ENCODE measurements at regions not wholly inside any gene's neighbourhood (a gene's known extent, or its start where the extent isn't known, plus 50 kb on each side); places are given as distances from the start of the nearest gene placed in this dataset.

- DNase-seq, result no peak
These were observed 151.2 kb upstream of the TNR start for GRCh38 chr1:175894581-175894980.

- no peak for DNase-seq
These were observed 149.8 kb upstream of the TNR start for GRCh38 chr1:175893192-175893591.

DNA sequence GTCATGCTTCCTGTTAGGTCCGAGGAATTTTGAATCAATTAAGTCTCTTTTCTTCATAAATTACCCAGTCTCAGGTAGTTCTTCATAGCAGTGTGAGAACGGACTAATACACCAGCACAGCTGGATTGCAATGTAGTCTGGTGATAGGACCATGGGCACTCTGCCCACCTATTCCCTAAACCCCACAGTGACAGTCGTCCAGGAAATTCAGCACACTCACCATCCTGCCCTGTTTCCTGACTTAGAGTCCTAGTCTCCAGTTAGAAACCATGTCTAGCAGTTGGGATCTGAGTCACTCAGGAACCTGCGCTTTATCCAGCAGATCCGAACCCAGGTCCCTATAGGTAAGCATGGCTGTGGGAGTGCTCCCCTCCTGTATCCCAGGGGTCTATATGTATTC lies 149.3 kb upstream of the TNR start:
- DNase-seq, result no peak

GRCh38 chr1:175891783-175892309 lies 148.5 kb upstream of the TNR start:
- no peak for DNase-seq

DNA sequence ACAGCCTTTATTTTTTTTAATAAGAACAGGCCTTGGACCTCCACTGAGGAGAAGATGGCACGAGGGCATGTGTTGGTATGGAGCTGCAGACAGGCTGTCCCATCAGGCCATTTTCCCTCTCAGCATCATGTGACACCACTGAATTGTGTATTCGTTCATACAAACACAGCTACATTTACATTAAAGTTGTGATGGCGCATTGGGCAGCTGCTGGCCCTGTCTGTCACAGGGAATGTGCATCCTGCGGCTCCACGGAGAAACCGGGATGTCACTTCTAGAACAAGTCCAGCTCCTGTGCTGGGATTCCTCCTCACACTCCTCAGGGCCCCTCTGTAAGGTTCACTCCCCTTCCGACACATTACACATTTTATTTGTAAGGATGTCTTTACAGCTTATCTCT lies 147.6 kb upstream of the TNR start:
- DNase-seq, result no peak

DNA sequence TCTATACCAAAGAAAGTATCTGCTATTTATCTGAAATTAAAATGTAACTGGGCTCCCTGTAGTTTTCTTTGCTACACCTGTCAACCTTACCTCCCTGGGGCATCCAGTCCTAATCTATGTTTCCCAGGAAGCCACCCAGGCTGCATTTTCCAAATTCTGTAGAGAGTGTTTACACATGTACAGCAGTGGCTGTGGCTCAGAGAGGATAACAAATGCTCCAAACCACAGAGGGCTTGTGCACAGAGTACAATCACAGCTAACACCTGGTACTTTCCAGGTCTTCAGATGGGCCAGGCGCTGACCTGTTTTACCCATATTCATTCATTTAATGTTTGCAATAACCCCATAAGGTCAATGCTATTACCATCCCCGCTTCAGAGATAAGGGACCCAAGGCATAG lies 146.5 kb upstream of the TNR start:
- no peak for DNase-seq

DNA sequence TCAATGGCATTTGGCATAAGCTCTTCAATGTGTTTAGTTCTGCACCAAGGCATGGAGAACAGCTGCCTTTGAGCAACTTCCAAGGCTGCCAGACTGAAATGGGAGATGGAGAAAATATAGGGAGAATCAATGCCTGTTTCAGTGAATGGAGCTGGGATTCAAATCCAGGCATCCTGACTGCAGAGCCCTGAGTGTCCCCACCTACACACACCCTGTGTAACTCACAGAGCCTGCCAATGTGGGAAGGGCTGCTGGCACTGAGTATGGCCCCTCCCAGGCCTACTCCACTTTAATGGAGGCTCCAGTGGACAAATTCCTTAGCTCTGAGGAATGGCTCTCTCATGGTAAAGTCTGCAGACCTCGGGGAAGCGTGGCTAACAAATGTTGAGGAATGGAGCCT lies 145.6 kb upstream of the TNR start:
- no peak for DNase-seq

DNA sequence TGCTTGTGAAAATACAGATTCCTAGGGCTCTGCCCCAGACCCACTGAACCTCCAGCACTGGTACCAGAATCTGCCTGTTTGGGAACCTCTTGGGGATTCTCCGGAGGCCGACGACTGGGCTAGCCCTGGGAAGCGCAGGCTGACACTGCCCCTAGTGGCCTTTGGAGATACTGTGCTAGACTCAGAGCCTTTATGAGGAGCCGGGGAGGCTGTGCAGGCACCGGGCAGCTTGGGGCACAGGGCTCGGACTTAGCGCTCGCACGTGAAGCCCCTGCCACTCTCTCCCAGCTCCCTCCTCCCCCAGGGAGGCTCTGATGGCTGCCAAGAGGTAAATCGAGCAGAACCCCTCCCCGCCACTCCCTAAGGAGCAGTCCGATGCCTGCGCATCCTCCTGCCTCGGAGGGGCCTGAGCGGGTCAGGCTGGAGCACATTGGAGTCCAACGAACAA lies 144.6 kb upstream of the TNR start:
- peak in 55 of 56 donors; percentile 13 to 89 (median 70) for DNase-seq

DNA sequence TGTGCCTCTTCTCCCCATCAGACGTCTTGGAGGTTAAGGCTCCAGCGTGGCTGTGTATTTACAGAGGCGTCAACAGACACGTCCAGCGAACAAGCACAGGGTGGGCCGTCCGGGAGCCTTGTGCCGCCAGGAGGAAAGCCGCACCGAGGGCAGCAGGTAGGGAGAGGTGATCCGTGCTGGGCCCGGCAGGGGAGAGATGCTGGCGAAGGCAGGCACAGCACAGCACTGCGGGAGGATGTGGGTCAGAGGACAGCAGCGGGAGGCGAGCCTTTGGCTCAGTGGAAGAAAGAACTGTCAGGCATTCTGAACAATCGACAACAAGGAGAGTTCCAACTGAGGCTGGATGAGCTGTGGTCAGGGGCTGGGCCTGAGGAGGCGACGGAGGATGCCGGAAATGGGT lies 144.1 kb upstream of the TNR start:
- DNase-seq, result peak in 2 of 56 donors; percentile 50 to 60

- DNase-seq, result peak in 3 of 56 donors; percentile 12 to 26 (median 14)
These were observed 141.9 kb upstream of the TNR start for GRCh38 chr1:175885326-175885725.

DNA sequence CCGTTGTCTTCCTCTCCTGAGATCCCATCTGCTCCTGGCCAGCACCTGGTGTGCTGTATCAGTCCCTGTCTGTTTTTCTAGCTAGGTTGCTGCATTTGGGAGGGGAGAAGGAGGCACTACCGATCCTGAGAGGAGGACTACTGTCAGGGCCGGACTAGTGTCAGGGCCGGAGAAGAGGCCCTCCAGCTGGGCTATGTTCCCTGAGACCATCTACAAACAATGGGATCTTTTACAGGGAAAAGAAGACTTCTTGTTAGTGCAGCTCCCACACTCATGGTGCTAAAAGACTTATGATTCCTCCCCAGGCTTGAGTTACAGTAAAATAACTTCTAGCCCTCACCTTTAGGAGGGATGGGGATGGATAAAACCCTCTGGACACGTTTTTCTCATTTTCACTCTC lies 141.0 kb upstream of the TNR start:
- DNase-seq, result peak in 1 of 56 donors; percentile 13

DNA sequence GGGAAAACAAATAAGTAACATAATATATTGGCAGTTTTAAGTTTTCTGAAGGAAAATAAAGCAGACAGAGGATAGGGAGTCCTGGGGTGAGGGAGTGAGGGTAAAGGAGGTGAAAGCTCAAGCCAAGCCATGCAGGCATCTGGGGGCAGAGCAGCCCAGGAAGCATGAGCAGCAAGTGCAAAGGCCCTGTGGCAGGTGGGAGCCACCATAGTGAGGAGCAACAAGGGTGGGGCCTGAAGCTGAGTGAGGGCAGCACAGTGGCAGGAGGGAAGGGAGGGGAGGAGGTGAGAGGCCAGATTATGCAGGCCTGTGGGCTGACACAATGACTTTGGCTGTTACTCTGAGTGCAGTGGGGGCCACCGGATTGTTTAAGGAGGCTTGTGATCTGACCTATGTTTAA lies 138.8 kb upstream of the TNR start:
- no peak for DNase-seq

DNA sequence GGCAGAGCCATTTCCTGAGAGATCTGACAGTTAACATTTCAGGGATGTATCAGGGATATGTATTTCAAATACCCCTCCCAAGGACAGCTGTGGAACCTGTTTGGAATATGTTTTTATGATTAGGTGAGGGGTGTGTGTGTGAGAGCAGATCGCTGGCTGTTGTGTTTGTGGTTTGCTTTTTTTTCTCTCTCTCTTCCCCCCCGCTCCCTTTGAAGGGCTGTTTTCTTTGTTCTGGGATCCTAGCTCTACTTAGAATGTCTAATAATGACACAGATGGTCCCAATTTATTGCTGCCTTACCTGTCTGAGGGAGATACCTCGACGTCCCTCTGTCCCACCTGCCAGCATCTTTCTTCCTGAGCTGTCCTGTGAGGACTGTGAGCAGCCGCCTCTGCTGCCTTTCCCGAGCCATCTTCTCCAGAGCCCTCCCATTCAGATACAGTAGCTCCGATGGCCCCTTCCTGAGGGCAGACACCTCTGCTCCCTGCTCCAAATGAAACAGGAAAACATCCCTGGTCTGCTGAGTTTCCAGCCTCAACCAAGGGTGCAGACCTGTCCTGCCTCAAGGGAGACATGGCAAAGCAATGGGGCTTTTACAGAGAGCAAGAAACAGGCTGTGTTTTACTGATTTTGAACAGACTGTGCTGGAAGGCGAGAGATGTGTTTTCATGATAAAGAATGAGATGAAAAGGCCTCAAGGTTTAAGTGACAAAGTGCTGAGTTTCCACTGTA lies 138.0 kb upstream of the TNR start:
- no peak for DNase-seq

DNA sequence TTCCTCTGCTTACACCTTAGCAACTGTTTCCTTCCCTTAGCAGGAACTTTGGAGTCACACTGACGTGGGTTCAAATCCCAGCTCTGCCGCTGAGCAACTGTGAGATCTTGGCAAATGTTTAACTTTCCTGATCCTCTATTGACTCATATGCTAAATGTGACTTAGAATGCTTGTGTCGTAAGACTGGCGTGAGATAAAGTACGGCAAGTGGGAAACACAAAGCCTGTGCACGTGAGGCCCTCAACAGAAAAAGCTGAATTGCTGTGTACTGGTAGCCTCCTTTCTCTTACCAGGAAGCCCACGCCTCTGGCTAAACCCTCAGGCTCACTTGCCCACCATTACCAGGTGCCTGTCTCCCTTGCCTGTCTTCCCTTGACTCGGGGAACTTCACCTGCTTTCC lies 135.4 kb upstream of the TNR start:
- DNase-seq, result no peak

GRCh38 chr1:175877939-175878737 lies 134.7 kb upstream of the TNR start:
- DNase-seq, result peak in 52 of 56 donors; percentile 16 to 88 (median 56)

DNA sequence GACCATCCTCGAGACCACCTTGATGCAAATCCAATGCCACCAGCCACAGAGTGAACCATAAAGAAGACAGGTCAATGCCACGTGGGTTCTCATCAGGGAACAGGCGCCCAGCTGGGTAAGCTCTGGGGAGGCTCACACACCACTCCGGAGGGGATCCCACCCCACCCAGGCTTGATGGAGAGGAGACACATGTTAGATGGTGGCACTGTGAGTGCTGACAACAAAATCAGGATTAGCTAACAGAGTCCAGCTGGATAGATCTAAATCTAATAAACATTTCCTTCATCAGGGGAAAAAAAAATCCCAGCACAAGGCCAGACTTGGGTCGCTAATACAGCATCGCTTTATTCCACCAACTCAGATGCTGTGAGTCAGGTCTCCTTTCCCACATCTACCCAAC lies 132.2 kb upstream of the TNR start:
- no peak for DNase-seq

GRCh38 chr1:175874081-175874480 lies 130.7 kb upstream of the TNR start:
- no peak for DNase-seq

DNA sequence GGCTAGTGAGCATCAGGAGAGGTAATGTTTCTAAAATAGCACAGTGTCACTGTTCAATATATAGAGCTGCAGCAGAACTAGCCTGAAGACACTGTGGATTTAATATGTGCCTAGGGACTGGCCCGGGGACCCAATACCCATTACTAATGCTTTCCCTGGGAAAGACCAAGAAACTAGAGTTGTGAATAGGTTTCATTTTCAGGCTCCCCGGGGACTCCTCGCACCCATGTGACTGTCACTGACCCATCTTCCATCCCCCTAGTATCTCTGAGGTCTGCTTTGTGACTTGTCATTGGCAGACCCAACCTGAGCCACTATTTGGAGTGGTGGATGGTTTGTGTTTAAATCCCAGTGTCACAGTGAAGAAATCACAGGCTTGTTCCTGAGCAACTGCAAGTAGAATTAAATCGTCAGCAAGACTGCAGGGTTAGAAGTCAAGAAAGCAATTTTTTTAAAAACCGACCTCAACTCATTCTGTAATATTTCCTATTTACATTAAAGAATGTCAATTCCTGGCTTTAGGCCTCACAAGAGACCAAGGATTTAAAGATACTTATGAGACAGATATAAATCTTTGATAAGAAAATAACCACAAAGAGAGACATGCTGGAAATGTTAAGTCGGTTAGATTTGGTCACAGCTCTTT lies 130.0 kb upstream of the TNR start:
- no peak for DNase-seq

- DNase-seq, result no peak
These were observed 129.2 kb upstream of the TNR start for GRCh38 chr1:175872588-175872987.

DNA sequence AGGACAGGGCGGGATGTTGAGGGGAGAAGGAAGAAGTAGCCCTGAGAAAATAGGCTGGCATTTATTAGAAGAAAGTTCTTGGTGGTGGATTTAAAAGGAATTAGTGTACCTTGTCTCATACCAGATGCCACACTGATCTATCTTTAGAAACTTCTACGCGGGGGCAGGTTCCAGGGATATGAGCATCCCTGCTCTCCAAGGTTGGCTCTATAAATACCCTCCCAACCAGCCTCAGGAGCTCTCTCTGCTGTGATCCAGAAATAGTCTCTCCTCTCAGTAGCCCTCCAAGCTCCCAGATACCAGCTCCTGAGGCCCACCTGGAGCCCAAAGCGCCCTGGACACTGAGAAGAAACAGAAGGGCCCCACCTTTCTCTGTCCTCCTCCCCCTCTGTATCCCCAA lies 128.3 kb upstream of the TNR start:
- DNase-seq, result peak in 4 of 56 donors; percentile 5 to 39 (median 24)

DNA sequence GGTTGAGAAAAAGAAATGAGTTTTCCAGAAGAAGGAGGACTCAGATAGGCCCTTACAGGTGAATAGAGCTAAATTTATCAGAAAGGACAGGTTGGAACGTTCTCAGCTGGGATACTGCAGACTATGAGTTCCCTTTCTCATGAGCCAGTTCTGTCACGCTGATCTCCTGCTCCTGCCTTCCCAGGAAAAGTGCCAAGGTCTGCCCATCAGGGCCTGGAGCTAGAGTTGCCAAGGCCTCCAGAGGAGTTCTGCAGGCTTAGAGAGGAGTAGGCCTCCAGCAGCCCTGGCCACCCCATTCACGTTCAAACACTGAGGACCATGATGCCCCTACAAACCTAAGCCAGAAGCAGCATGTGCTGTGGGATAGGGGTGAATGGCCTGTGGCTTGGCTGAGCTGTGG lies 126.8 kb upstream of the TNR start:
- peak in 4 of 56 donors; percentile 15 to 46 (median 30) for DNase-seq

- DNase-seq, result peak in 3 of 56 donors; percentile 15 to 35 (median 20)
These were observed 123.4 kb upstream of the TNR start for GRCh38 chr1:175866776-175867175.
